H1 (cell line): ENCODE measurements at regions not wholly inside any gene's neighbourhood (a gene's known extent, or its start where the extent isn't known, plus 50 kb on each side); places are given as distances from the start of the nearest gene placed in this dataset.

Experiments
- EP300 ChIP-seq, 2 experiments: IDR thresholded peaks; 1 replicate in 1 of 2; 2 replicates in 1 of 2; pipeline ENCODE4 v1.6.1; 2011 to 2012; ENCODE audit warnings: low read depth in 2 of 2, low read length in 2 of 2, mild to moderate bottlenecking in 2 of 2, borderline replicate concordance in 1 of 2, inconsistent platforms in 1 of 2, moderate library complexity in 1 of 2
- EZH2 ChIP-seq: fragments of 200-600 bp; sonication (generic); IDR thresholded peaks from 2 replicates; pipeline ENCODE4 v1.7.1; 2012; ENCODE audit warnings: low read depth, mild to moderate bottlenecking, moderate library complexity, low read length, inconsistent platforms; ENCODE audit not compliant: severe bottlenecking
- GABPA ChIP-seq: IDR thresholded peaks from 2 replicates; pipeline ENCODE4 v1.6.1; 2011; ENCODE audit warnings: mild to moderate bottlenecking, low read length, moderate library complexity, borderline replicate concordance; ENCODE audit not compliant: insufficient read depth
- KDM5A ChIP-seq: fragments of 200-600 bp; IDR thresholded peaks from 2 replicates; pipeline ENCODE4 v1.7.1; 2012; ENCODE audit warnings: mild to moderate bottlenecking, low read length, inconsistent platforms, mixed read lengths
- POLR2A ChIP-seq, 2 experiments: IDR thresholded peaks; 1 replicate in 1 of 2; 2 replicates in 1 of 2; pipeline ENCODE4 v1.6.1; 2011; ENCODE audit warnings: low read depth in 2 of 2, low read length in 2 of 2, mild to moderate bottlenecking in 2 of 2; ENCODE audit errors: control extremely low read depth in 1 of 2
- SIN3A ChIP-seq, 2 experiments: IDR thresholded peaks in 1 of 2; conservative IDR thresholded peaks in 1 of 2; 2 replicates each; pipeline ENCODE4 v1.6.1; 2011 to 2012; ENCODE audit warnings: low read length in 2 of 2, improper control_type of control experiment in 1 of 2, low read depth in 1 of 2, mild to moderate bottlenecking in 1 of 2
- SIRT6 ChIP-seq: IDR thresholded peaks from one replicate; pipeline ENCODE4 v1.7.1; 2012; ENCODE audit warnings: low read length, inconsistent platforms
- TAF1 ChIP-seq: IDR thresholded peaks from 2 replicates; pipeline ENCODE4 v1.6.1; 2011; ENCODE audit warnings: mild to moderate bottlenecking, low read depth, low read length
- TF ChIP-seq, protein P1 (sequence below), 3 experiments: IDR thresholded peaks; 1 replicate in 2 of 3; 2 replicates in 1 of 3; pipeline versions ENCODE4 v1.5.1 to v1.6.1; 2011; ENCODE audit warnings: low read length in 3 of 3, mild to moderate bottlenecking in 3 of 3, inconsistent platforms in 2 of 3, low read depth in 1 of 3, moderate library complexity in 1 of 3; ENCODE audit not compliant: insufficient read depth in 1 of 3; ENCODE audit errors: control extremely low read depth in 1 of 3
- TF ChIP-seq, protein P2 (sequence below): IDR thresholded peaks from 2 replicates; pipeline ENCODE4 v1.6.1; 2011; ENCODE audit warnings: low read length, improper control_type of control experiment

DNA sequence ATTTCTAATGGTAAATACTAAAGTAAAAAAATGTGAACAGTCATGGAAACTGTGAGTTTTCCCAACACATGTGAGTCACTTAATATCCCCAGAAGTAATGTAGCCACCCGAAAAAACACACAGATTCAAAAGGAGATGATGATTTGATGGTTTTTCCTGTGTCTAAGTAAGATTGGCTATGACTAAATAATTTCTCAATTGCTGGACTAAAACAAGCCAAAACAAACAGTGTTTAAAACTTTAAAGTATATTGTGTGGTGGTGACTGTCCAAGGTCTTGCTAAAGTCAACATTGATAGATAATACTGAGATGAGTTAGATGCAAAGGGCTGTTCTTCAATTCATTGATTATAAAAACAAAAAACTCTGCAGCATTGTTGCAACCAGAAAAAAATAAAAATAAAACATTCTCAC lies 89.6 kb upstream of the SOX5 start:
- no peak for TF ChIP-seq SIRT6
- TF ChIP-seq POLR2A (IDR thresholded peaks at IDR 0.05; ENCODE audit: control extremely low read depth in 1 of 2, low read depth in 2 of 2, low read length in 2 of 2) = no peak
- TF ChIP-seq, protein P1, sequence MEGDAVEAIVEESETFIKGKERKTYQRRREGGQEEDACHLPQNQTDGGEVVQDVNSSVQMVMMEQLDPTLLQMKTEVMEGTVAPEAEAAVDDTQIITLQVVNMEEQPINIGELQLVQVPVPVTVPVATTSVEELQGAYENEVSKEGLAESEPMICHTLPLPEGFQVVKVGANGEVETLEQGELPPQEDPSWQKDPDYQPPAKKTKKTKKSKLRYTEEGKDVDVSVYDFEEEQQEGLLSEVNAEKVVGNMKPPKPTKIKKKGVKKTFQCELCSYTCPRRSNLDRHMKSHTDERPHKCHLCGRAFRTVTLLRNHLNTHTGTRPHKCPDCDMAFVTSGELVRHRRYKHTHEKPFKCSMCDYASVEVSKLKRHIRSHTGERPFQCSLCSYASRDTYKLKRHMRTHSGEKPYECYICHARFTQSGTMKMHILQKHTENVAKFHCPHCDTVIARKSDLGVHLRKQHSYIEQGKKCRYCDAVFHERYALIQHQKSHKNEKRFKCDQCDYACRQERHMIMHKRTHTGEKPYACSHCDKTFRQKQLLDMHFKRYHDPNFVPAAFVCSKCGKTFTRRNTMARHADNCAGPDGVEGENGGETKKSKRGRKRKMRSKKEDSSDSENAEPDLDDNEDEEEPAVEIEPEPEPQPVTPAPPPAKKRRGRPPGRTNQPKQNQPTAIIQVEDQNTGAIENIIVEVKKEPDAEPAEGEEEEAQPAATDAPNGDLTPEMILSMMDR (IDR thresholded peaks at IDR 0.05; ENCODE audit: control extremely low read depth in 1 of 3, insufficient read depth in 1 of 3, low read depth in 1 of 3, low read length in 3 of 3) = no peak
- no peak for TF ChIP-seq GABPA
- TF ChIP-seq, protein P2, sequence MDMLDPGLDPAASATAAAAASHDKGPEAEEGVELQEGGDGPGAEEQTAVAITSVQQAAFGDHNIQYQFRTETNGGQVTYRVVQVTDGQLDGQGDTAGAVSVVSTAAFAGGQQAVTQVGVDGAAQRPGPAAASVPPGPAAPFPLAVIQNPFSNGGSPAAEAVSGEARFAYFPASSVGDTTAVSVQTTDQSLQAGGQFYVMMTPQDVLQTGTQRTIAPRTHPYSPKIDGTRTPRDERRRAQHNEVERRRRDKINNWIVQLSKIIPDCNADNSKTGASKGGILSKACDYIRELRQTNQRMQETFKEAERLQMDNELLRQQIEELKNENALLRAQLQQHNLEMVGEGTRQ = no peak
- no peak for TF ChIP-seq KDM5A
- no peak for TF ChIP-seq EP300 (IDR thresholded peaks at IDR 0.05; ENCODE audit: borderline replicate concordance in 1 of 2, low read depth in 2 of 2, low read length in 2 of 2)
- no peak for TF ChIP-seq EZH2
- TF ChIP-seq TAF1 = no peak
- no peak for TF ChIP-seq SIN3A (conservative IDR thresholded peaks at IDR 0.05 in 1 of 2, IDR thresholded peaks at IDR 0.05 in 1 of 2; ENCODE audit: low read depth in 1 of 2, low read length in 2 of 2)
